ENCODE measurements at regions not wholly inside any gene's neighbourhood (a gene's known extent, or its start where the extent isn't known, plus 50 kb on each side); places are given as distances from the start of the nearest gene placed in this dataset.

DNA sequence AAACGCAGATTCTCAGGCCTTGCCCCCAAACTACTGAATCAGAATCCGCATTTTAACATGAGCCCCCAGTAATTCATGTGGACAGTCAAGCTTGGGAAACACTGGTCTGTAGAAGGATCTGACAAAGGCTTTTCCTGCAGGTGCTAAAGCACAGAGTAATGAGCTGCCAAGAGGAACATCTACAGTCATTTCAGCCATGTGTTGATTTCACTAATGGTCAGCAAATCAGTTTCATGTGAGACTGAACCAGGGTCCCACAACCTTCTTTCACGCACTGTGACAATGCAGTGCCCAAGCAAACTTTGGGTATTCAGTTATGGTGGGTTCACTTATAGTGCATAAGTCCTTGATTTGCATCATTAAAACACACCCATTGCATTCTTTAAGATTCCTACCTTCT, 237.6 kb downstream of the TUSC7 start:
- TF ChIP-seq, protein P1, sequence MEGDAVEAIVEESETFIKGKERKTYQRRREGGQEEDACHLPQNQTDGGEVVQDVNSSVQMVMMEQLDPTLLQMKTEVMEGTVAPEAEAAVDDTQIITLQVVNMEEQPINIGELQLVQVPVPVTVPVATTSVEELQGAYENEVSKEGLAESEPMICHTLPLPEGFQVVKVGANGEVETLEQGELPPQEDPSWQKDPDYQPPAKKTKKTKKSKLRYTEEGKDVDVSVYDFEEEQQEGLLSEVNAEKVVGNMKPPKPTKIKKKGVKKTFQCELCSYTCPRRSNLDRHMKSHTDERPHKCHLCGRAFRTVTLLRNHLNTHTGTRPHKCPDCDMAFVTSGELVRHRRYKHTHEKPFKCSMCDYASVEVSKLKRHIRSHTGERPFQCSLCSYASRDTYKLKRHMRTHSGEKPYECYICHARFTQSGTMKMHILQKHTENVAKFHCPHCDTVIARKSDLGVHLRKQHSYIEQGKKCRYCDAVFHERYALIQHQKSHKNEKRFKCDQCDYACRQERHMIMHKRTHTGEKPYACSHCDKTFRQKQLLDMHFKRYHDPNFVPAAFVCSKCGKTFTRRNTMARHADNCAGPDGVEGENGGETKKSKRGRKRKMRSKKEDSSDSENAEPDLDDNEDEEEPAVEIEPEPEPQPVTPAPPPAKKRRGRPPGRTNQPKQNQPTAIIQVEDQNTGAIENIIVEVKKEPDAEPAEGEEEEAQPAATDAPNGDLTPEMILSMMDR (IDR thresholded peaks at IDR 0.05), result no peak
- TF ChIP-seq POLR2A (IDR thresholded peaks at IDR 0.05), result no peak
- no peak for TF ChIP-seq POLR2AphosphoS5 (IDR thresholded peaks at IDR 0.05)
- TF ChIP-seq EP300 (IDR thresholded peaks at IDR 0.05; ENCODE audit: low read depth), result no peak

Data from transverse colon (tissue), 4 donors.